ENCODE measurements at regions not wholly inside any gene's neighbourhood (a gene's known extent, or its start where the extent isn't known, plus 50 kb on each side); places are given as distances from the start of the nearest gene placed in this dataset.

- H3K27me3 Mint-ChIP-seq (ENCODE audit: unreplicated experiment), result no peaks in the 10 kb centered on the region
- intact Hi-C loops (cut with micrococcal nuclease; ENCODE audit: unreplicated experiment), result no loop called here
- no peak for TF ChIP-seq CTCF (IDR thresholded peaks at IDR 0.05; ENCODE audit: unreplicated experiment)
- CTCF ChIA-PET, result interaction anchor here (2.3 kb wide), 1 partner anchor 12 kb away, joined by 5 read pairs; no protein-coding TSS in a partner anchor
- no TSS peak for BruUV-seq (replicated peaks)
- H3K36me3 Mint-ChIP-seq (ENCODE audit: insufficient read depth, unreplicated experiment), result peaks cover 9% of the 10 kb centered on the region
- H3K9me3 Mint-ChIP-seq (ENCODE audit: low read depth, unreplicated experiment), result peaks cover 2% of the 10 kb centered on the region
- H3K4me3 Mint-ChIP-seq (ENCODE audit: low read depth, unreplicated experiment), result no peak overlapping the region
- peaks cover 19% of the 10 kb centered on the region for H3K4me1 Mint-ChIP-seq (ENCODE audit: low read depth, unreplicated experiment)
- DNase-seq, result no peak
- no peak overlapping the region for H3K27ac Mint-ChIP-seq (ENCODE audit: unreplicated experiment)
These were observed 226.2 kb upstream of the CTNNB1 start for GRCh38 chr3:40973141-40973540.

GRCh38 chr3:40975711-40976121, 223.6 kb upstream of the CTNNB1 start:
- Mint-ChIP-seq H3K9me3 (ENCODE audit: low read depth, unreplicated experiment) (peaks cover 2% of the 10 kb centered on the region), H3K4me3 (ENCODE audit: low read depth, unreplicated experiment) (no peak overlapping the region), H3K36me3 (ENCODE audit: insufficient read depth, unreplicated experiment) (peaks cover 9% of the 10 kb centered on the region), H3K27me3 (ENCODE audit: unreplicated experiment) (no peaks in the 10 kb centered on the region), H3K4me1 (ENCODE audit: low read depth, unreplicated experiment) (peaks cover 18% of the 10 kb centered on the region), H3K27ac (ENCODE audit: unreplicated experiment) (no peak overlapping the region)
- intact Hi-C loops (cut with micrococcal nuclease; ENCODE audit: unreplicated experiment), result no loop called here
- no peak for TF ChIP-seq CTCF (IDR thresholded peaks at IDR 0.05; ENCODE audit: unreplicated experiment)
- CTCF ChIA-PET, result no interaction called here
- BruUV-seq (replicated peaks), result no TSS peak
- DNase-seq, result no peak

DNA sequence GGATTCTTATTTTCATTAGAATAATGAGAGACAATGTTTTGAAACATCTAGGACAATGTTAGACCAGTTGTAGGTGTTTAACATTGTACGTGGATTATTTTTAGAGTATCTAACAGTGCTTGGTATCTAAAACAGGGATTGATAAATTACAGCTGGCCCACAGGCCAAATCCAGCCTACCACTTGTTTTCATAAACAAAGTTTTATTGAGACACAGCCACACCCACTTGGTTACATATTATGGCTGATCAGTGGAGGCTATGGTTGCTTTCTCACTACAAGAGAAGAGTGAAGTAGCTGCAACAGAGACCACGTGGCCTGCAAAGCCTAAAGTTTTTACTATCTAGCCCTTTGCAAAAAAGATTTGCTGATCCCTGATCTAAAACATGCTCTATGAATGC, 223.1 kb upstream of the CTNNB1 start:
- Mint-ChIP-seq H3K9me3 (ENCODE audit: low read depth, unreplicated experiment) (peaks cover 2% of the 10 kb centered on the region), H3K27ac (ENCODE audit: unreplicated experiment) (no peak overlapping the region), H3K27me3 (ENCODE audit: unreplicated experiment) (no peaks in the 10 kb centered on the region), H3K36me3 (ENCODE audit: insufficient read depth, unreplicated experiment) (peaks cover 9% of the 10 kb centered on the region), H3K4me3 (ENCODE audit: low read depth, unreplicated experiment) (no peak overlapping the region), H3K4me1 (ENCODE audit: low read depth, unreplicated experiment) (peaks cover 13% of the 10 kb centered on the region)
- no TSS peak for BruUV-seq (replicated peaks)
- DNase-seq, result no peak
- TF ChIP-seq CTCF (IDR thresholded peaks at IDR 0.05; ENCODE audit: unreplicated experiment), result no peak
- intact Hi-C loops (cut with micrococcal nuclease; ENCODE audit: unreplicated experiment), result no loop called here
- CTCF ChIA-PET, result no interaction called here

DNA sequence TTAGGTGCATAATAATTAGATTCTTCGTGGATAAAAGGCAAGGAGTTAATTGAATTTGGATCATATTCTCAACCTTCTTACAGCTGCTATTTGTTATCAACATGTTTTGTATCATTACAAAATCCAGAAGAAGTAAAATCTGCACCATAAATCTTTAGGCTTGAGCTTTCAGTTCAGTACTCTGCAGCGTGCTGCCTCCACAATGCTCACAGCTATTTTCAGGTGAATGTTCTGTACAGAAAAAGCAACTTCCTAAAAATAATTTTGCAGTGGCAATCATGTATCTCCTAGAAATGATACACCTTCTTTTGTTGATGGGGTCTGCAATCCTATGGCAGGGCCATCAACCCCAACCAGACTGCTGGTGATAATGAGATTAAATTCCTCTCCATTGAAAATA, 220.9 kb upstream of the CTNNB1 start:
- no peak for DNase-seq
- Mint-ChIP-seq H3K27ac (ENCODE audit: unreplicated experiment) (no peak overlapping the region), H3K27me3 (ENCODE audit: unreplicated experiment) (no peaks in the 10 kb centered on the region), H3K9me3 (ENCODE audit: low read depth, unreplicated experiment) (peaks cover 2% of the 10 kb centered on the region), H3K4me3 (ENCODE audit: low read depth, unreplicated experiment) (no peak overlapping the region), H3K4me1 (ENCODE audit: low read depth, unreplicated experiment) (no peaks in the 10 kb centered on the region), H3K36me3 (ENCODE audit: insufficient read depth, unreplicated experiment) (no peaks in the 10 kb centered on the region)
- TF ChIP-seq CTCF (IDR thresholded peaks at IDR 0.05; ENCODE audit: unreplicated experiment), result no peak
- BruUV-seq (replicated peaks), result no TSS peak
- intact Hi-C loops (cut with micrococcal nuclease; ENCODE audit: unreplicated experiment), result no loop called here
- CTCF ChIA-PET, result no interaction called here

Measured in Calu3 (cell line).